ENCODE measurements at regions not wholly inside any gene's neighbourhood (a gene's known extent, or its start where the extent isn't known, plus 50 kb on each side); places are given as distances from the start of the nearest gene placed in this dataset.

- POLR2A ChIA-PET, result no interaction called here
- no peak for DNase-seq (ENCODE audit: extremely low spot score)
- CTCF ChIA-PET, result no interaction called here
- no peak for TF ChIP-seq CTCF (IDR thresholded peaks at IDR 0.05; ENCODE audit: control extremely low read depth, extremely low read depth, low read depth, missing control alignments)
These were observed 549.5 kb upstream of the ARRDC4 start for GRCh38 chr15:97410897-97411575.

- ChIA-PET CTCF (no interaction called here), POLR2A (no interaction called here)
- TF ChIP-seq CTCF (IDR thresholded peaks at IDR 0.05; ENCODE audit: control extremely low read depth, extremely low read depth, low read depth, missing control alignments), result no peak
- DNase-seq (ENCODE audit: extremely low spot score), result no peak
These were observed 540.4 kb upstream of the ARRDC4 start for GRCh38 chr15:97420130-97420529.

GRCh38 chr15:97425596-97425995 is 534.9 kb upstream of the ARRDC4 start:
- ChIA-PET POLR2A (no interaction called here), CTCF (no interaction called here)
- no peak for TF ChIP-seq CTCF (IDR thresholded peaks at IDR 0.05; ENCODE audit: control extremely low read depth, extremely low read depth, low read depth, missing control alignments)
- no peak for DNase-seq (ENCODE audit: extremely low spot score)

GRCh38 chr15:97443101-97443500 is 517.4 kb upstream of the ARRDC4 start:
- POLR2A ChIA-PET, result interaction anchor here (0.7 kb wide), 1 partner anchor 884 kb away, joined by 3 read pairs; no protein-coding TSS in a partner anchor
- CTCF ChIA-PET, result no interaction called here
- DNase-seq (ENCODE audit: extremely low spot score), result no peak
- TF ChIP-seq CTCF (IDR thresholded peaks at IDR 0.05; ENCODE audit: control extremely low read depth, extremely low read depth, low read depth, missing control alignments), result no peak

GRCh38 chr15:97446138-97446537 is 514.4 kb upstream of the ARRDC4 start:
- no peak for DNase-seq (ENCODE audit: extremely low spot score)
- CTCF ChIA-PET, result interaction anchor here (1.2 kb wide), 1 partner anchor 37 kb away, joined by 3 read pairs; no protein-coding TSS in a partner anchor
- TF ChIP-seq CTCF (IDR thresholded peaks at IDR 0.05; ENCODE audit: control extremely low read depth, extremely low read depth, low read depth, missing control alignments), result no peak
- POLR2A ChIA-PET, result no interaction called here

- ChIA-PET POLR2A (no interaction called here), CTCF (interaction anchor here (0.9 to 1.3 kb wide), 2 partner anchors 30 to 45 kb away, joined by 3 read pairs; no protein-coding TSS in a partner anchor)
- no peak for TF ChIP-seq CTCF (IDR thresholded peaks at IDR 0.05; ENCODE audit: control extremely low read depth, extremely low read depth, low read depth, missing control alignments)
- no peak for DNase-seq (ENCODE audit: extremely low spot score)
These were observed 503.8 kb upstream of the ARRDC4 start for GRCh38 chr15:97456521-97457202.

Measured in GM10248 (cell line).